GM19324 (cell line): ENCODE measurements at regions not wholly inside any gene's neighbourhood (a gene's known extent, or its start where the extent isn't known, plus 50 kb on each side); places are given as distances from the start of the nearest gene placed in this dataset.
"Not testable (repeated sequence)": the region's sequence is repeated elsewhere in the genome, so short reads cannot be mapped to it uniquely, and the experiment has no call there.

Source experiments
- ATAC-seq: cut with Tn5 transposase; IDR thresholded peaks from one replicate; pipeline ENCODE4 v1.9.1; 2021; ENCODE audit warnings: mild to moderate bottlenecking, moderate library complexity; ENCODE audit not compliant: unreplicated experiment, low FRiP score

GRCh38 chr17:71102777-71103176 lies 933.4 kb downstream of the KCNJ2 start:
- no peak for ATAC-seq

DNA sequence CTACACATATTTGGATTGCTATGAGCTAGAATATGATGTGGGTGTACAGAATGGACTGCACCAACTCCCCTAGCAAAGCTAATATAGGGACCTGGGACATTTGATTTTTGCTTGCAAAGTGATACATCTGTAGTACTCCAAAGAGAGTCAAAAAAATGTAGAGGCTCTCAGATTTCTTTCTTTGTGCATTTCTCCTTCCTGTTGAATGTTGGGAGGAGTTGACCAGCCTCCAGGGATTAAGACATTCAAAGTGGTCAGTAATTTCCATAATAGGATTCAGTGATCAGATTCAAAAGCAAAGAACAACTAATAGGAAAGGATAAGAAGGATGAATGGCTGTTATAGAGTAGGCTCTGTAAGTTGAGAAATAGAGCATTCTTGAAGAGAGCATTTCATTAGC lies 934.9 kb downstream of the KCNJ2 start:
- no peak for ATAC-seq

DNA sequence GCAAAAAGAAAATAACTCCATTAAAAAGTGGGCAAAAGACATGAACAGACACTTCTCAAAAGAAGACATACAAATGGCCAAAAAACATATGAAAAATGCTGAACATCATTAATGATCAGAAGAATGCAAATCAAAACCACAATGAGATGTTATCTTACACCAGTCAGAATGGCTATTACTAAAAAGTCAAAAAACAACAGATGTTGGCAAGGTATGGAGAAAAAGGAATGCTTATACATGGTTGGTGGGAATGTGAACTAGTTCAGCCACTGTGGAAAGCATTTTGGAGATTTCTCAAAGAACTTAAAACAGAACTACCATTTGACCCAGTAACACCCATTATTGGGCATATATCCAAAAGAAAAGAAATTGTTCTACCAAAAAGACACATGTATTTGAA lies 936.7 kb downstream of the KCNJ2 start:
- not testable (repeated sequence) for ATAC-seq

DNA sequence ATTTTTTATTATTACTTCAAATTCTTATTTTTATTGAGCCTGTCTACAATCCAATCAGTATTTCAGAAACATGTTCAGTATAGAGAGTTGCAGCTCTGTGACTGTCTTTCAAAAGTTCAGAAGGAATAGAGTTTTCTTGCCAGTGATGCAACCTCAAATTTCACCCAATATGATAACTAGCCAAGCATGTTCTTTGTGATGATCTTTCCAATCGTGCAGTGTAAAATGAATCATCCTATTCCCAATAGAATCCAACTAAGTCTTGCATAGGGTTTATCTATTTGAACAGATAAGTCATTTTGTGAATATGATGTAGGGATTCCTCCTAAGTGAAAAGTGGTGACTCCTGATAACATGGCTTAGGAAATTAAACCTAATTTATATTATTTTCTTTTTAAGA lies 937.8 kb downstream of the KCNJ2 start:
- no peak for ATAC-seq

DNA sequence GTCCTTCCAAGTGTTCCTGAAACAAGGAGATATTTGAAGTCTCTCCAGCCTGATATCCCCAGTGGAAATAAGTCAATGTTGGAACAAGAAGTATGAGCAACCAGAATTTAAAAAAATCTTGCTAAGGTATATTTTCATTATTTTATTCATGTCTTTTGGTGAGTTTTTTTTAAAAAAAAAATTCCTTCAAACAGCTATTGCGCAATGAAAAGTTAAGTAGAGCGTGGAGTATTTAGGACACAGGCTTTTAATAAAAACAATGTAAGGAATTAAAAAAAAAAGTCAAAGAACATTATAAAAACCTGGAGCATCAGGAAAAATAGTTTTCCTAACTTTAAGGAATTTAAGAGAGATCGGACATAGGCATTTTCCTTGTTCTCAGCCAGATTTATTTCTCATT lies 940.4 kb downstream of the KCNJ2 start:
- ATAC-seq = no peak

DNA sequence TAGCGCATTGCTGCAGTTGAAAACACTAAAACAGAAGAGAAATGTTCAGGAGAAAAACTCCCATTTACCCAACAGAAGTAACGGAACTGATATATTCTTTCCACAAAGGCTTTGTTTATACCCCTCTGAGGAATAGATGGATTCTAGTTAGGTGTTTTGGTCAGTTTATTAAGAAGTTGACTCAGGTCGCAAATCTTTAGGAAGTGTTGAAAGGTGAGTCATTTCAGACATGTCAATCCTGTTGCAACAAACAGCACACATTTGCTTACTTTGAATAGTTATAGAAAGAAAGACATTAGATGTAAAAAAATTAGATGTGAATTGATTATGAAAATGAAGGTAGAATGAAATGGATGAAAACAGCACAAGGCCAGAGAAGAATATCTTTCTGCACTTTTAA lies 941.0 kb downstream of the KCNJ2 start:
- no peak for ATAC-seq

DNA sequence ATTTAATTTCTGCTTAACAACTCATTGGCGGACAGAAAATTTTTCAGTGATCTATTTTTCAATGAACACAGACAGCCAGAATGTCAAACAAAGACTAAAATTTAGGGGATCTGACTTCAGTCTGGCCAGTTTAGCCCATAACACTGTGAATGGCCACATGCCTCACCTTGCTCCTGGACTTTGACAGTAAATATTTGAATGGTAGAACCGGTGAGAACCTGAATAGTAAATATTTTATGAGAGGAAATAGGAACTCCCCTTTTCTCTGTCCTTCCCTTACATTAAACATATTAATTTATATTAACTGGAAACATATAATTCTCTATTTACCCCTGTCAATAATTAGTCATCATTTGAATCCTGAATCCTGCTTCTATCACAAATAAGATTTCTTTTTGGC lies 942.1 kb downstream of the KCNJ2 start:
- ATAC-seq = no peak

GRCh38 chr17:71111934-71112333 lies 942.6 kb downstream of the KCNJ2 start:
- no peak for ATAC-seq

GRCh38 chr17:71113347-71113746 lies 944.0 kb downstream of the KCNJ2 start:
- ATAC-seq = no peak

- no peak for ATAC-seq
Measured at GRCh38 chr17:71114911-71115668, 945.8 kb downstream of the KCNJ2 start.

- ATAC-seq = no peak
Measured at GRCh38 chr17:71115669-71115972, 946.3 kb downstream of the KCNJ2 start.

GRCh38 chr17:71117466-71117865 lies 948.1 kb downstream of the KCNJ2 start:
- no peak for ATAC-seq

GRCh38 chr17:71118039-71118438 lies 948.7 kb downstream of the KCNJ2 start:
- no peak for ATAC-seq

DNA sequence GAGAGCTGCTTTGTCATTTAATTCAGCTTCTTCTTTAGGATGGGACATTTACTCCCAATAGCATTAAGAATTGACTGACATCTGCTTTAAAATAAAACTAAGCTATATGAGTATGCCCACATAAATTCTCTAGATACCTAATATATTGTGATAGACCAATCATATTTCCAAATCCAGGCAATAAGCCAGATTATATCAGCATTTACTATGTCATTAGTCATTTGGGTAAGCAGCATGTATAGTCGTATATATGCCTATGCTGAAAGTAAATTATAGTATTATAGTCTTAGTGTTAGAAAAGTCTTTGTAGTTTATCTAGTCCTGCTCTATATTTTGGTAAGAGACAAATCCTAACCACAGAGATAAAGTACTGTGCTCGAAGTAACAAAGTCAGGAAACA lies 958.1 kb downstream of the KCNJ2 start:
- no peak for ATAC-seq

- no peak for ATAC-seq
Measured at GRCh38 chr17:71142333-71142732, 973.0 kb downstream of the KCNJ2 start.

- no peak for ATAC-seq
Measured at GRCh38 chr17:71145486-71145885, 975.3 kb upstream of the SOX9 start.

- no peak for ATAC-seq
Measured at GRCh38 chr17:71147906-71148305, 972.9 kb upstream of the SOX9 start.

DNA sequence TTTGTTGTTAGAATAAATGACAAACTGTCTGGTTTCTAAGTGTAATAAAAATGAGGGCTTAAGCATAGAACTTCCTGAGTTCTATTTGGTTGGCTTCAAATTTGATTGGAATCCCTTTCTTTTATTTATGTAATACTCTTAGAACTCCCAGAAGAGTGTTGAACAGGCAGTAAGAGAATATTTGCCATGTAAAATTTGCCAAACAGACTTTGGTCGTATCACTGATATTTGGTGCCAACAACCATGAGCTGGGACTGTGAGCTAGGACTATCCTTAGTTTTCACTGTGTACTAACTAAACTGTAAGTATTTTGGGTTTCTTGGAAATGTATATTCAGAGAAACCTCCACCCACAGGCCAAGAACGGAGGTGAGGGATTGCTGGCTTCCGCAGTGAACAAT lies 971.2 kb upstream of the SOX9 start:
- ATAC-seq = no peak

DNA sequence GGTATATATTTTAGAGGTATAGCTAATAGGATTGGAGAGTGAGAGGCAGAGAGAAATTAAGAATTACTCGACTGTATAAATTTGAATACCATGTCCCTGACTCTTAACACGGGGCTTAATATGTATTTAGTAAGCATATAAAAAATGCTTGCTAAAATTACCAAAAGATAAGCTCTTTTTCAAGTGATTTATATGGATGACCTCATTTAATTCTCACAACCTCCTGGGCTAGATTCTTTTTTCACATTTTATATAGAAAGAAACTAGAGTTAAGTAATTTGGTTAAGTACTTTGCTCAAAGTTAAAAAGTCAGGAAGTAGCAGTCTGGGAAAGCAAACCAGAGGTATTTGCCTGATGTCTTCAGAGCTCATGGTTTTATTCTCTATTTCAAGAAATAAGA lies 963.5 kb upstream of the SOX9 start:
- ATAC-seq = no peak

DNA sequence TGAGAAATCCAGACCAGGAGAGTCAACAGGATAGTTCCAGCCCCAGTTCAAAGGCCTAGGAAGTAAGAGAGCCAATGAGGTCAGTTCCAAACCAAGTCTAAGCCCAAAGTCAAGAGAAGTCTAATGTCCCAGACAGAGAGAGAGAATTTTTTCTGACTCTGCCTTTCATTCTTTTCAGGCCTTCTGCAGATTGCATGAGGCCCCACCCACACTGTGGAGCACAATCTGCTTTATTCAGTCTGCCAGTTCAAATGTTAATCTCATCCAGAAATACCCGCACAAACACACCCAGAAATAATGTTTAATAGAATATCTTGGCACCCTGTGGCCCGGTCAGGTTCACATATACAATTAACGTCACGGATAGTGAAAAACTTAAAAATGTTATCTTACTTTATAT lies 962.4 kb upstream of the SOX9 start:
- ATAC-seq = no peak

- no peak for ATAC-seq
Measured at GRCh38 chr17:71163121-71163812, 957.6 kb upstream of the SOX9 start.

DNA sequence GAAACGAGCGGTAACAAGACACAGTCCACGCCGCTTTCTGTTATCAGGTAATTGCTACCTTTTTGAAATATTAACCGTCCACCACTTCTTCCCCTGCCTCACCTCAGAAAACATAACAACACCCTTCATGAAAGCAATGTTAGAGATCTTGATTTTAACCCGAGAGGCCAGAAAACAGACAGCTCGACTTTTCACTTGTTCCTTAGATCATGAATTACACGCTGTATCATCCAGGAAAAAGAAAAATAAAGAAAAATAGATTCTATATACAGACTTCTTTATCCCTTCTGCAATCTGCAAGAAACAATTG lies 957.1 kb upstream of the SOX9 start:
- no peak for ATAC-seq

GRCh38 chr17:71164561-71164960 lies 956.3 kb upstream of the SOX9 start:
- no peak for ATAC-seq
